Panc1 (cell line): ENCODE measurements at regions not wholly inside any gene's neighbourhood (a gene's known extent, or its start where the extent isn't known, plus 50 kb on each side); places are given as distances from the start of the nearest gene placed in this dataset.

Experiments used
- ATAC-seq: fragments of 200-7000 bp; cut with Tn5 transposase; 2 replicates; pipeline ENCODE4 v1.9.1; 2020; ENCODE audit warnings: mild to moderate bottlenecking, moderate library complexity
- BruUV-seq: library from RNA; stranded (reverse); fragments of 400-500 nt; replicated peaks from 2 replicates; lab custom pipeline; 2021; lab: Mats Ljungman, UMichigan
- CTCF ChIA-PET: fragments of 300-600 bp; sonication (Branson Sonifier 250); formaldehyde crosslinking; loops from one replicate; lab custom pipeline; 2022; ENCODE audit warnings: antibody characterized with exemption; lab: Charles Lee
- POLR2A ChIA-PET: fragments of 300-600 bp; sonication (Branson Sonifier 250); formaldehyde crosslinking; loops from one replicate; lab custom pipeline; 2022; ENCODE audit warnings: antibody characterized with exemption; lab: Charles Lee
- DNase-seq: peaks from one replicate; pipeline ENCODE4 v3.0.0-alpha.2; 2010; ENCODE audit warnings: low read depth, low spot score
- H3K27ac ChIP-seq: 2 replicates; pipeline ENCODE4 v1.5.1; 2011; ENCODE audit warnings: mild to moderate bottlenecking, low read length, inconsistent platforms
- H3K27me3 ChIP-seq: fragments of 200-500 bp; sonication (Bioruptor generic); 2 replicates; pipeline ENCODE4 v1.6.0; 2014; ENCODE audit warnings: low read length, inconsistent platforms; ENCODE audit not compliant: control insufficient read depth, insufficient read depth
- H3K36me3 ChIP-seq: fragments of 200-500 bp; sonication (Bioruptor generic); 2 replicates; pipeline ENCODE4 v1.5.1; 2014; ENCODE audit warnings: inconsistent platforms, mild to moderate bottlenecking, low read length, moderate library complexity; ENCODE audit not compliant: control insufficient read depth, insufficient read depth
- H3K4me1 ChIP-seq: 2 replicates; pipeline ENCODE4 v1.5.1; 2011; ENCODE audit warnings: inconsistent platforms, mild to moderate bottlenecking, low read length, moderate library complexity; ENCODE audit not compliant: control insufficient read depth, insufficient read depth
- H3K4me3 ChIP-seq, 2 experiments: 2 replicates each; pipeline ENCODE4 v1.5.1; 2011 to 2012; ENCODE audit warnings: low read depth in 2 of 2, low read length in 2 of 2, mild to moderate bottlenecking in 2 of 2, inconsistent platforms in 1 of 2, moderate library complexity in 1 of 2
- H3K9me3 ChIP-seq: fragments of 200-500 bp; sonication (Bioruptor generic); 2 replicates; pipeline ENCODE4 v1.5.1; 2014; ENCODE audit warnings: low read depth, mild to moderate bottlenecking, inconsistent platforms, low read length, moderate library complexity; ENCODE audit not compliant: control insufficient read depth, insufficient read depth
- POLR2AphosphoS5 ChIP-seq: IDR thresholded peaks from 2 replicates; pipeline ENCODE4 v1.6.1; 2012; ENCODE audit warnings: mild to moderate bottlenecking, low read depth, low read length, moderate library complexity
- SIN3A ChIP-seq: IDR thresholded peaks from 2 replicates; pipeline ENCODE4 v1.6.1; 2012; ENCODE audit warnings: low read depth, mild to moderate bottlenecking, low read length, moderate library complexity, borderline replicate concordance; ENCODE audit not compliant: insufficient read depth
- TCF7L2 ChIP-seq: IDR thresholded peaks from 2 replicates; pipeline ENCODE4 v1.6.1; 2011; ENCODE audit warnings: mild to moderate bottlenecking, low read depth, low read length, inconsistent platforms
- in situ Hi-C: cut with HindIII; loops from 2 replicates; pipeline ENCODE4 v1.10.0; 2016; ENCODE audit warnings: low sequenced_read_pairs, low pct_unique_long_range_greater_than_20kb
- intact Hi-C: fragments of 100-400 bp; cut with micrococcal nuclease; formaldehyde crosslinking; loops from one replicate; pipeline ENCODE4 v1.10.0; 2022; ENCODE audit not compliant: unreplicated experiment
- TF ChIP-seq, protein P1 (sequence below): fragments of 450-650 bp; IDR thresholded peaks from 2 replicates; pipeline ENCODE4 v1.5.1; 2017; ENCODE audit warnings: mild to moderate bottlenecking
- TF ChIP-seq, protein P2 (sequence below), 2 experiments: IDR thresholded peaks; 2 replicates each; pipeline ENCODE4 v1.6.1; 2011 to 2012; ENCODE audit warnings: low read depth in 2 of 2, control low read depth in 1 of 2, low read length in 1 of 2, mild to moderate bottlenecking in 1 of 2, moderate library complexity in 1 of 2; ENCODE audit not compliant: insufficient read depth in 1 of 2

DNA sequence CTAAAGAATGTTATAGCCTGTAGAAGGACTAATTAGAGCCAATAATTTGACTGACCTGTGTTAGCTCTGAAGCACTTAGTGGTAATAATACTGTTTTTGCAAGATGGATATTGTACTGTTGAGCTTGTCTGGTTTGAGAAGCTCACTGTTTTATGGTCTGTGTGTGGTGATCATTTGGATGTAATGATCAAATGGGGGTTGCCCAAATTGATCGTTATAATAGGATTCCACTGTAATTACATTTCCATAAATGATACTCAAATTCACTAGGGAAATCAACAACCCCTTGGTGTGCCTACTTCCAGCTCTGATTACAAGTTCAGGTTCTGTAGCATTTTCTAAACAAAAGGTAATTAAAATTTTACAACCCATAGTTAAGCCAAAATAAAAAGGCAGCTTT lies 971.4 kb downstream of the TTLL7 start:
- DNase-seq (no peak), ATAC-seq (no peak)
- TF ChIP-seq, protein P1, sequence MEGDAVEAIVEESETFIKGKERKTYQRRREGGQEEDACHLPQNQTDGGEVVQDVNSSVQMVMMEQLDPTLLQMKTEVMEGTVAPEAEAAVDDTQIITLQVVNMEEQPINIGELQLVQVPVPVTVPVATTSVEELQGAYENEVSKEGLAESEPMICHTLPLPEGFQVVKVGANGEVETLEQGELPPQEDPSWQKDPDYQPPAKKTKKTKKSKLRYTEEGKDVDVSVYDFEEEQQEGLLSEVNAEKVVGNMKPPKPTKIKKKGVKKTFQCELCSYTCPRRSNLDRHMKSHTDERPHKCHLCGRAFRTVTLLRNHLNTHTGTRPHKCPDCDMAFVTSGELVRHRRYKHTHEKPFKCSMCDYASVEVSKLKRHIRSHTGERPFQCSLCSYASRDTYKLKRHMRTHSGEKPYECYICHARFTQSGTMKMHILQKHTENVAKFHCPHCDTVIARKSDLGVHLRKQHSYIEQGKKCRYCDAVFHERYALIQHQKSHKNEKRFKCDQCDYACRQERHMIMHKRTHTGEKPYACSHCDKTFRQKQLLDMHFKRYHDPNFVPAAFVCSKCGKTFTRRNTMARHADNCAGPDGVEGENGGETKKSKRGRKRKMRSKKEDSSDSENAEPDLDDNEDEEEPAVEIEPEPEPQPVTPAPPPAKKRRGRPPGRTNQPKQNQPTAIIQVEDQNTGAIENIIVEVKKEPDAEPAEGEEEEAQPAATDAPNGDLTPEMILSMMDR = no peak
- TF ChIP-seq, protein P2, sequence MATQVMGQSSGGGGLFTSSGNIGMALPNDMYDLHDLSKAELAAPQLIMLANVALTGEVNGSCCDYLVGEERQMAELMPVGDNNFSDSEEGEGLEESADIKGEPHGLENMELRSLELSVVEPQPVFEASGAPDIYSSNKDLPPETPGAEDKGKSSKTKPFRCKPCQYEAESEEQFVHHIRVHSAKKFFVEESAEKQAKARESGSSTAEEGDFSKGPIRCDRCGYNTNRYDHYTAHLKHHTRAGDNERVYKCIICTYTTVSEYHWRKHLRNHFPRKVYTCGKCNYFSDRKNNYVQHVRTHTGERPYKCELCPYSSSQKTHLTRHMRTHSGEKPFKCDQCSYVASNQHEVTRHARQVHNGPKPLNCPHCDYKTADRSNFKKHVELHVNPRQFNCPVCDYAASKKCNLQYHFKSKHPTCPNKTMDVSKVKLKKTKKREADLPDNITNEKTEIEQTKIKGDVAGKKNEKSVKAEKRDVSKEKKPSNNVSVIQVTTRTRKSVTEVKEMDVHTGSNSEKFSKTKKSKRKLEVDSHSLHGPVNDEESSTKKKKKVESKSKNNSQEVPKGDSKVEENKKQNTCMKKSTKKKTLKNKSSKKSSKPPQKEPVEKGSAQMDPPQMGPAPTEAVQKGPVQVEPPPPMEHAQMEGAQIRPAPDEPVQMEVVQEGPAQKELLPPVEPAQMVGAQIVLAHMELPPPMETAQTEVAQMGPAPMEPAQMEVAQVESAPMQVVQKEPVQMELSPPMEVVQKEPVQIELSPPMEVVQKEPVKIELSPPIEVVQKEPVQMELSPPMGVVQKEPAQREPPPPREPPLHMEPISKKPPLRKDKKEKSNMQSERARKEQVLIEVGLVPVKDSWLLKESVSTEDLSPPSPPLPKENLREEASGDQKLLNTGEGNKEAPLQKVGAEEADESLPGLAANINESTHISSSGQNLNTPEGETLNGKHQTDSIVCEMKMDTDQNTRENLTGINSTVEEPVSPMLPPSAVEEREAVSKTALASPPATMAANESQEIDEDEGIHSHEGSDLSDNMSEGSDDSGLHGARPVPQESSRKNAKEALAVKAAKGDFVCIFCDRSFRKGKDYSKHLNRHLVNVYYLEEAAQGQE (IDR thresholded peaks at IDR 0.05; ENCODE audit: insufficient read depth in 1 of 2, low read depth in 2 of 2, low read length in 1 of 2) = no peak
- TF ChIP-seq POLR2AphosphoS5 (no peak), TCF7L2 (no peak), SIN3A (no peak)
- intact Hi-C loops = no loop called here
- Histone ChIP-seq H3K27ac (no peak overlapping the region), H3K4me1 (no peaks in the 10 kb centered on the region), H3K27me3 (no peaks in the 10 kb centered on the region), H3K4me3 (no peak overlapping the region), H3K9me3 (no peaks in the 10 kb centered on the region; the same call in none of the 2 replicates), H3K36me3 (no peaks in the 10 kb centered on the region)
- CTCF ChIA-PET = no interaction called here
- BruUV-seq = no TSS peak
- in situ Hi-C loops = no loop called here
- POLR2A ChIA-PET = no interaction called here

DNA sequence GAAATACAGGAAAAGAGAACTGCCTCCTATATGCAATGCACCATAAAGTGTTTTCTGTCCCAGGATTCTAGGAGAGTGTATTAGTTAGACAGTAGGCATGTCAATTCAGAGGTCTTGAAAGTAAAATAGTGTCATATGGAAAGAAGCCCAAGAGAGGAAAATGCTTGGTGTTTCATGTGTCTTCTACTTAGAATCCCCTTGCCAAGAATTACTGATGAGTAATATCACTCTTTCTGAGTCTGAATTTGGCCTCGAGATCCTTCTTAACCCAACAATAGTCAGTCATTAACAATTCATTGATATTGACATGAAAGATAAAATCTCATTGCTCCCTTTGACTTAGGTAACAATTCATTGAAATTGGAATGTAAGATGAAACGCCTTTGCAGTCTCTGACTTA lies 972.2 kb downstream of the TTLL7 start:
- CTCF ChIA-PET = no interaction called here
- POLR2A ChIA-PET = no interaction called here

More for the DNA sequence above, 972.2 kb downstream of the TTLL7 start:
- BruUV-seq = no TSS peak
- Histone ChIP-seq H3K36me3 (no peaks in the 10 kb centered on the region), H3K4me3 (no peak overlapping the region), H3K27ac (no peak overlapping the region), H3K4me1 (no peaks in the 10 kb centered on the region), H3K9me3 (no peaks in the 10 kb centered on the region; the same call in none of the 2 replicates), H3K27me3 (no peaks in the 10 kb centered on the region)
- intact Hi-C loops = no loop called here
- TF ChIP-seq SIN3A = no peak
- TF ChIP-seq, protein P2 (IDR thresholded peaks at IDR 0.05; ENCODE audit: insufficient read depth in 1 of 2, low read depth in 2 of 2, low read length in 1 of 2) = no peak
- no peak for TF ChIP-seq POLR2AphosphoS5
- TF ChIP-seq, protein P1 = no peak
- TF ChIP-seq TCF7L2 = no peak
- ATAC-seq = no peak
- no peak for DNase-seq
- in situ Hi-C loops = no loop called here
